OCI-LY1 (cell line): ENCODE measurements at regions not wholly inside any gene's neighbourhood (a gene's known extent, or its start where the extent isn't known, plus 50 kb on each side); places are given as distances from the start of the nearest gene placed in this dataset.

ENCODE experiments used
- EZH2 ChIP-seq: fragments of 200-600 bp; sonication (generic), shearing (Covaris generic); IDR thresholded peaks from 2 replicates; pipeline ENCODE4 v1.8.0; 2017; ENCODE audit warnings: borderline replicate concordance, mixed run types, mild to moderate bottlenecking, antibody characterized with exemption, low read length, moderate library complexity, mixed read lengths
- TF ChIP-seq, protein P1 (sequence below): fragments of 200-600 bp; sonication (generic), shearing (Covaris generic); IDR thresholded peaks from 2 replicates; pipeline ENCODE4 v1.5.1; 2017; ENCODE audit warnings: mild to moderate bottlenecking, antibody characterized with exemption, low read length, moderate library complexity, mixed read lengths

GRCh38 chr20:34190679-34191090 lies 50.5 kb upstream of the ASIP start:
- TF ChIP-seq, protein P1, sequence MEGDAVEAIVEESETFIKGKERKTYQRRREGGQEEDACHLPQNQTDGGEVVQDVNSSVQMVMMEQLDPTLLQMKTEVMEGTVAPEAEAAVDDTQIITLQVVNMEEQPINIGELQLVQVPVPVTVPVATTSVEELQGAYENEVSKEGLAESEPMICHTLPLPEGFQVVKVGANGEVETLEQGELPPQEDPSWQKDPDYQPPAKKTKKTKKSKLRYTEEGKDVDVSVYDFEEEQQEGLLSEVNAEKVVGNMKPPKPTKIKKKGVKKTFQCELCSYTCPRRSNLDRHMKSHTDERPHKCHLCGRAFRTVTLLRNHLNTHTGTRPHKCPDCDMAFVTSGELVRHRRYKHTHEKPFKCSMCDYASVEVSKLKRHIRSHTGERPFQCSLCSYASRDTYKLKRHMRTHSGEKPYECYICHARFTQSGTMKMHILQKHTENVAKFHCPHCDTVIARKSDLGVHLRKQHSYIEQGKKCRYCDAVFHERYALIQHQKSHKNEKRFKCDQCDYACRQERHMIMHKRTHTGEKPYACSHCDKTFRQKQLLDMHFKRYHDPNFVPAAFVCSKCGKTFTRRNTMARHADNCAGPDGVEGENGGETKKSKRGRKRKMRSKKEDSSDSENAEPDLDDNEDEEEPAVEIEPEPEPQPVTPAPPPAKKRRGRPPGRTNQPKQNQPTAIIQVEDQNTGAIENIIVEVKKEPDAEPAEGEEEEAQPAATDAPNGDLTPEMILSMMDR: peak; percentile 93
- TF ChIP-seq EZH2: no peak
